ENCODE measurements at regions not wholly inside any gene's neighbourhood (a gene's known extent, or its start where the extent isn't known, plus 50 kb on each side); places are given as distances from the start of the nearest gene placed in this dataset.
"Not testable (repeated sequence)": the region's sequence is repeated elsewhere in the genome, so short reads cannot be mapped to it uniquely, and the experiment has no call there.

GRCh38 chr12:8396225-8397071 lies 59.3 kb upstream of the CLEC6A start:
- DNase-seq = peak; percentile 72

GRCh38 chr12:8397378-8397777 lies 58.4 kb upstream of the CLEC6A start:
- not testable (repeated sequence) for DNase-seq

GRCh38 chr12:8399496-8400034 lies 56.2 kb upstream of the CLEC6A start:
- peak; percentile 42 for DNase-seq

GRCh38 chr12:8403834-8404233 lies 51.9 kb upstream of the CLEC6A start:
- DNase-seq = not testable (repeated sequence)

GRCh38 chr12:8404341-8404740 lies 51.4 kb upstream of the CLEC6A start:
- DNase-seq = not testable (repeated sequence)
